ENCODE measurements at regions not wholly inside any gene's neighbourhood (a gene's known extent, or its start where the extent isn't known, plus 50 kb on each side); places are given as distances from the start of the nearest gene placed in this dataset.
"Not testable (repeated sequence)": the region's sequence is repeated elsewhere in the genome, so short reads cannot be mapped to it uniquely, and the experiment has no call there.

DNA sequence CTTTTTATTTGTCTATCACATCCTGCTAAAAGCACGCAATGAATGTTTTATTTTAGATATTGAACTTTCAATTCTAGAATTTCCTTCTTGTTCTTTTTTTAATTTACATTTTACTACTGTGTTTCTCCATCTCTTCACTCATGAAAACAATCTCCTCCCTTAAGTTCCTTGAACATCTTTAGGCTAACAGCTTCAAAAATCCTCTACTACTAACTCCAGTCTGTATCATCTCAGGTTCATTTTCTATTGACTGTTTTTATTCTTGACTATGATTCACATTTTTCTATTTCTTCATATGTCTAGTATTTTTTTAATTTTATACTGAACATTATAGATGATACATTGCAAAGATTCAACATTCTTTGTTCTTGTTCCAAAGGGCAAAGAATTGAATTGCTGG lies 79.2 kb upstream of the NCK2 start:
- no peak overlapping the region for H3K9ac ChIP-seq (ENCODE audit: low read depth, low read length, poor library complexity)
- no peaks in the 10 kb centered on the region for H3K4me1 ChIP-seq (ENCODE audit: control insufficient read depth in 2 of 2, insufficient read depth in 1 of 2, low read depth in 1 of 2, low read length in 2 of 2)
- no peak overlapping the region for H3K4ac ChIP-seq (ENCODE audit: low read length)
- H3K14ac ChIP-seq (ENCODE audit: low read length) = no peak overlapping the region
- no peak overlapping the region for H3K4me2 ChIP-seq (ENCODE audit: insufficient read depth, low read length, poor library complexity, severe bottlenecking)
- no peak for DNase-seq (ENCODE audit: low spot score)
- H3K18ac ChIP-seq (ENCODE audit: low read length) = no peak overlapping the region
- no peak overlapping the region for H3K4me3 ChIP-seq (ENCODE audit: low read length in 2 of 2)
- peaks cover 4 to 24% of the 10 kb centered on the region in 2 donors for H3K9me3 ChIP-seq (replicated peaks in 1 of 2; ENCODE audit: control insufficient read depth in 2 of 2, insufficient read depth in 1 of 2, low read depth in 1 of 2, low read length in 2 of 2)
- H4K8ac ChIP-seq (ENCODE audit: low read depth, low read length) = no peak overlapping the region
- no peak overlapping the region for H3K23ac ChIP-seq (ENCODE audit: low read depth, low read length, poor library complexity)
- no peak overlapping the region for H4K91ac ChIP-seq (ENCODE audit: low read depth, low read length, poor library complexity)
- H2AK5ac ChIP-seq (ENCODE audit: low read depth, low read length) = no peak overlapping the region
- H2BK12ac ChIP-seq (ENCODE audit: low read length) = no peak overlapping the region
- no peaks in the 10 kb centered on the region for H3K79me1 ChIP-seq (ENCODE audit: low read depth, low read length)
- H2BK15ac ChIP-seq (ENCODE audit: low read length) = no peak overlapping the region
- no CpG with 5 or more reads among the region's 1 CpG for WGBS, 2 donors (ENCODE audit: extremely low coverage in 2 of 2, insufficient read length in 2 of 2, insufficient replicate concordance in 1 of 2)
- no peak overlapping the region for H2BK5ac ChIP-seq (ENCODE audit: low read length)
- no peak overlapping the region for H3K27ac ChIP-seq (replicated peaks; ENCODE audit: low read length)
- no peak overlapping the region for H2AFZ ChIP-seq (ENCODE audit: low read length)
- H3K27me3 ChIP-seq (ENCODE audit: control insufficient read depth in 3 of 3, insufficient read depth in 3 of 3, low read depth in 1 of 3, low read length in 3 of 3) = no peaks in the 10 kb centered on the region
- no peak overlapping the region for H2BK120ac ChIP-seq (ENCODE audit: low read depth, low read length)
- no peaks in the 10 kb centered on the region for H3K36me3 ChIP-seq (replicated peaks in 1 of 2; ENCODE audit: control insufficient read depth in 2 of 2, insufficient read depth in 2 of 2, low read length in 2 of 2)

DNA sequence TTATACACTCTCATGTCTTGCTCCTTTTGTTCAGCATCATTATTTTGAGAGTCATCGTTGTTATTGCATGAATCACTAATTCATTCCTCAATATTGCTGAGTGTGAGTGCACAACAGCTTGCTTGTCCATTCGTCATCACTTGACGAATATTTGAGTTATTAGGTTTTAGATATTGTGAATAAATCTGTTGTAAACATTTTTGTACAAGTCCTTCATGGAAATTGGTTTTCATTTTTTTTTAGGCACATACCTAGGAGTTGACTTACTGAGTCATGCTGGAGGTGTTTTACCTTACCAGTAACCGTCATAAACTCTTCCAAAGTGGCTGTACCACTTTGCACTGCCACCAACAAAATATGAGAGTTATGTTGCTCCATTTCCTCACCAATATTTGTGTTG lies 84.2 kb upstream of the NCK2 start:
- H3K4me3 ChIP-seq (ENCODE audit: low read length in 2 of 2) = no peak overlapping the region
- no peak overlapping the region for H3K23ac ChIP-seq (ENCODE audit: low read depth, low read length, poor library complexity)
- no peak overlapping the region for H2AFZ ChIP-seq (ENCODE audit: low read length)
- no peak overlapping the region for H3K14ac ChIP-seq (ENCODE audit: low read length)
- H4K91ac ChIP-seq (ENCODE audit: low read depth, low read length, poor library complexity) = no peak overlapping the region
- H3K4me2 ChIP-seq (ENCODE audit: insufficient read depth, low read length, poor library complexity, severe bottlenecking) = no peak overlapping the region
- DNase-seq (ENCODE audit: low spot score) = no peak
- H3K79me1 ChIP-seq (ENCODE audit: low read depth, low read length) = no peaks in the 10 kb centered on the region
- H3K18ac ChIP-seq (ENCODE audit: low read length) = no peak overlapping the region
- no peak overlapping the region for H2BK12ac ChIP-seq (ENCODE audit: low read length)
- H3K27me3 ChIP-seq (ENCODE audit: control insufficient read depth in 3 of 3, insufficient read depth in 3 of 3, low read depth in 1 of 3, low read length in 3 of 3) = no peaks in the 10 kb centered on the region
- no peak overlapping the region for H2BK5ac ChIP-seq (ENCODE audit: low read length)
- H2BK120ac ChIP-seq (ENCODE audit: low read depth, low read length) = no peak overlapping the region
- H4K8ac ChIP-seq (ENCODE audit: low read depth, low read length) = no peak overlapping the region
- H3K36me3 ChIP-seq (replicated peaks in 1 of 2; ENCODE audit: control insufficient read depth in 2 of 2, insufficient read depth in 2 of 2, low read length in 2 of 2) = no peaks in the 10 kb centered on the region
- no CpG with 5 or more reads among the region's 4 CpGs for WGBS, 2 donors (ENCODE audit: extremely low coverage in 2 of 2, insufficient read length in 2 of 2, insufficient replicate concordance in 1 of 2)
- no peaks in the 10 kb centered on the region for H3K4me1 ChIP-seq (ENCODE audit: control insufficient read depth in 2 of 2, insufficient read depth in 1 of 2, low read depth in 1 of 2, low read length in 2 of 2)
- H3K27ac ChIP-seq (replicated peaks; ENCODE audit: low read length) = no peak overlapping the region
- no peak overlapping the region for H2AK5ac ChIP-seq (ENCODE audit: low read depth, low read length)
- no peak overlapping the region for H2BK15ac ChIP-seq (ENCODE audit: low read length)
- H3K4ac ChIP-seq (ENCODE audit: low read length) = no peak overlapping the region
- H3K9ac ChIP-seq (ENCODE audit: low read depth, low read length, poor library complexity) = no peak overlapping the region
- H3K9me3 ChIP-seq (replicated peaks in 1 of 2; ENCODE audit: control insufficient read depth in 2 of 2, insufficient read depth in 1 of 2, low read depth in 1 of 2, low read length in 2 of 2) = peaks cover 0 to 14% of the 10 kb centered on the region in 2 donors

DNA sequence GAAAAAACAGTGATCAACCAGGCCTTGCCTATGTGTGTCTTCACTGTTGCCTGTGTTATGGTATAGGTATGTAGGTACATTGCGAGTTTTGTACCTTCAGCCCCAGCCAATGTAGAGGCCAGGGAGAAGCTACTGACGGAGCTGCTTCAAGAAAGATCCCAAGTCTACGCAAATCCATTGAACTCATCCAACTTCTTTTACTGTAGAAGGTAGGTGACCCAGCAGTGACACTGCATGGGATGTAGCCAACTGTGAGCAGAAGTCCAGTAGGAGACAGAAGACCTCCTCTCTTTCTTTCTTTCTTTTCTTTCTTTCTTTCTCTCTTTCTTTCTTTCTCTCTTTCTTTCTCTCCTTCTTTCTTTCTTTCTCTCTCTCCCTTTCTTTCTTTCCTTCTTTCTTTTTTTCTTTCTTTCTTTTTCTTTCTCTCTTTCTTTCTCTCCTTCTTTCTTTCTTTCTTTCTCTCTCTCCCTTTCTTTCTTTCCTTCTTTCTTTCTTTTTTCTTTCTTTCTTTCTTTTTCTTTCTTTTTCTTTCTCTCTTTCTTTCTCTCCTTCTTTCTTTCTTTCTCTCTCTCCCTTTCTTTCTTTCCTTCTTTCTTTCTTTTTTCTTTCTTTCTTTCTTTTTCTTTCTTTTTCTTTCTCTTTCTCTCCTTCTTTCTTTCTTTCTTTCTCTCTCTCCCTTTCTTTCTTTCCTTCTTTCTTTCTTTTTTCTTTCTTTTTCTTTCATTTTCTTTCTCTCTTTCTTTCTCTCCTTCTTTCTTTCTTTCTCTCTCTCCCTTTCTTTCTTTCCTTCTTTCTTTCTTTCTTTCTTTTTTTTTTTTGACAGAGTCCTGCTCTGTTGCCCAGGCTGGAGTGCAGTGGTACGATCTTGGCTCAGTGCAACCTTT lies 88.7 kb upstream of the NCK2 start:
- not testable (repeated sequence) for H3K4me1 ChIP-seq (ENCODE audit: control insufficient read depth in 2 of 2, insufficient read depth in 1 of 2, low read depth in 1 of 2, low read length in 2 of 2); H3K4me2 ChIP-seq (ENCODE audit: insufficient read depth, low read length, poor library complexity, severe bottlenecking); H2BK120ac ChIP-seq (ENCODE audit: low read depth, low read length); H3K23ac ChIP-seq (ENCODE audit: low read depth, low read length, poor library complexity); H3K36me3 ChIP-seq (replicated peaks in 1 of 2; ENCODE audit: control insufficient read depth in 2 of 2, insufficient read depth in 2 of 2, low read length in 2 of 2); DNase-seq (ENCODE audit: low spot score); H3K79me1 ChIP-seq (ENCODE audit: low read depth, low read length); H3K18ac ChIP-seq (ENCODE audit: low read length); H3K14ac ChIP-seq (ENCODE audit: low read length); H4K8ac ChIP-seq (ENCODE audit: low read depth, low read length); H2AFZ ChIP-seq (ENCODE audit: low read length); H3K9ac ChIP-seq (ENCODE audit: low read depth, low read length, poor library complexity); H3K27ac ChIP-seq (replicated peaks; ENCODE audit: low read length); H4K91ac ChIP-seq (ENCODE audit: low read depth, low read length, poor library complexity); H3K27me3 ChIP-seq (ENCODE audit: control insufficient read depth in 3 of 3, insufficient read depth in 3 of 3, low read depth in 1 of 3, low read length in 3 of 3); H2AK5ac ChIP-seq (ENCODE audit: low read depth, low read length); H3K4me3 ChIP-seq (ENCODE audit: low read length in 2 of 2); H3K9me3 ChIP-seq (replicated peaks in 1 of 2; ENCODE audit: control insufficient read depth in 2 of 2, insufficient read depth in 1 of 2, low read depth in 1 of 2, low read length in 2 of 2); H2BK5ac ChIP-seq (ENCODE audit: low read length); H2BK15ac ChIP-seq (ENCODE audit: low read length); H3K4ac ChIP-seq (ENCODE audit: low read length); H2BK12ac ChIP-seq (ENCODE audit: low read length)
- no CpG with 5 or more reads among the region's 4 CpGs for WGBS, 2 donors (ENCODE audit: extremely low coverage in 2 of 2, insufficient read length in 2 of 2, insufficient replicate concordance in 1 of 2)

DNA sequence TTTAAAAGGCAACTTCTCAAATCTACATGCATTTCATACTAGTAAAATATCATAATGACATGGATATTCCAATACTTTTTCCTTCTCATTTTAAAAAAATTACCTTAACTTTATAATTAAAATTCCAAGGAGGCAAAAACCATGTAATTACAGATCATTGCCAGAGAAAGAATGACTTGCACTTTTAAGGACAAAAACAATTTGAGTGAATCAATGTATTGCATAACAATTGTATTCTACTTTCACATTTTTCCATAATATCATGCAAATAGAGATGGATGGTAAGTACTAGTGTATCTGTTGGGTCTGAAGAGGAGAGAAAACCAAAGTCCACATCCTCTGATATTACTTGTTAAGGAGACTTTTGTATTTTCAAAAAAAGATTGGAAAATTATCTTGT lies 89.5 kb upstream of the NCK2 start:
- Histone ChIP-seq H3K4me2 (ENCODE audit: insufficient read depth, low read length, poor library complexity, severe bottlenecking) (no peak overlapping the region), H4K91ac (ENCODE audit: low read depth, low read length, poor library complexity) (no peak overlapping the region), H3K4me3 (ENCODE audit: low read length in 2 of 2) (no peak overlapping the region), H2AK5ac (ENCODE audit: low read depth, low read length) (no peak overlapping the region), H2BK120ac (ENCODE audit: low read depth, low read length) (no peak overlapping the region), H3K23ac (ENCODE audit: low read depth, low read length, poor library complexity) (no peak overlapping the region), H2BK12ac (ENCODE audit: low read length) (no peak overlapping the region), H3K27ac (replicated peaks; ENCODE audit: low read length) (no peak overlapping the region), H3K14ac (ENCODE audit: low read length) (no peak overlapping the region), H3K9me3 (replicated peaks in 1 of 2; ENCODE audit: control insufficient read depth in 2 of 2, insufficient read depth in 1 of 2, low read depth in 1 of 2, low read length in 2 of 2) (peaks cover 0 to 7% of the 10 kb centered on the region in 2 donors), H2AFZ (ENCODE audit: low read length) (no peak overlapping the region), H2BK15ac (ENCODE audit: low read length) (no peak overlapping the region), H3K4me1 (ENCODE audit: control insufficient read depth in 2 of 2, insufficient read depth in 1 of 2, low read depth in 1 of 2, low read length in 2 of 2) (no peaks in the 10 kb centered on the region), H4K8ac (ENCODE audit: low read depth, low read length) (no peak overlapping the region), H3K4ac (ENCODE audit: low read length) (no peak overlapping the region), H3K9ac (ENCODE audit: low read depth, low read length, poor library complexity) (no peak overlapping the region), H3K36me3 (replicated peaks in 1 of 2; ENCODE audit: control insufficient read depth in 2 of 2, insufficient read depth in 2 of 2, low read length in 2 of 2) (no peaks in the 10 kb centered on the region), H3K18ac (ENCODE audit: low read length) (no peak overlapping the region), H2BK5ac (ENCODE audit: low read length) (no peak overlapping the region), H3K27me3 (ENCODE audit: control insufficient read depth in 3 of 3, insufficient read depth in 3 of 3, low read depth in 1 of 3, low read length in 3 of 3) (no peaks in the 10 kb centered on the region), H3K79me1 (ENCODE audit: low read depth, low read length) (no peaks in the 10 kb centered on the region)
- no peak for DNase-seq (ENCODE audit: low spot score)
